ENCODE measurements at regions not wholly inside any gene's neighbourhood (a gene's known extent, or its start where the extent isn't known, plus 50 kb on each side); places are given as distances from the start of the nearest gene placed in this dataset.

- no peak overlapping the region for H3K4me3 ChIP-seq (ENCODE audit: low read length)
- H3K9me3 ChIP-seq (ENCODE audit: control insufficient read depth, low read length), result peaks cover 5% of the 10 kb centered on the region
- DNase-seq, result no peak
- H3K9ac ChIP-seq (ENCODE audit: extremely low read depth, low read length, poor library complexity, severe bottlenecking), result no peak overlapping the region
- H3K4me1 Mint-ChIP-seq, result peaks cover 51% of the 10 kb centered on the region
- H3K4me3 Mint-ChIP-seq, result no peak overlapping the region
- H3K9me3 Mint-ChIP-seq, result peaks cover 1% of the 10 kb centered on the region
- H3K27ac ChIP-seq (ENCODE audit: low read depth, low read length), result peak overlapping the region; percentile 18
- WGBS, 2 experiments (ENCODE audit: insufficient coverage in 1 of 2, insufficient read length in 1 of 2), result 96% methylated on average over 8 to 11 of the region's 12 CpGs
- H3K36me3 ChIP-seq (ENCODE audit: control insufficient read depth, insufficient read depth, low read length), result no peaks in the 10 kb centered on the region
- no peaks in the 10 kb centered on the region for H3K27me3 Mint-ChIP-seq (ENCODE audit: insufficient read depth)
- H3K27ac Mint-ChIP-seq, result no peak overlapping the region
- H3K4me1 ChIP-seq (ENCODE audit: control insufficient read depth, insufficient read depth, low read length), result peaks cover 25% of the 10 kb centered on the region
- peaks cover 5% of the 10 kb centered on the region for H3K36me3 Mint-ChIP-seq (ENCODE audit: low read depth)
- TF ChIP-seq CTCF (conservative IDR thresholded peaks at IDR 0.05), result no peak
- no peaks in the 10 kb centered on the region for H3K27me3 ChIP-seq (ENCODE audit: control insufficient read depth, insufficient read depth, low read length, poor library complexity, severe bottlenecking)
Measured at GRCh38 chr9:549455-549997, 292.0 kb upstream of the DMRT1 start.

GRCh38 chr9:550333-550732 lies 291.2 kb upstream of the DMRT1 start:
- Histone ChIP-seq H3K36me3 (ENCODE audit: control insufficient read depth, insufficient read depth, low read length) (no peaks in the 10 kb centered on the region), H3K27ac (ENCODE audit: low read depth, low read length) (no peak overlapping the region), H3K9me3 (ENCODE audit: control insufficient read depth, low read length) (peaks cover 5% of the 10 kb centered on the region), H3K27me3 (ENCODE audit: control insufficient read depth, insufficient read depth, low read length, poor library complexity, severe bottlenecking) (no peaks in the 10 kb centered on the region), H3K4me3 (ENCODE audit: low read length) (no peak overlapping the region), H3K9ac (ENCODE audit: extremely low read depth, low read length, poor library complexity, severe bottlenecking) (no peak overlapping the region), H3K4me1 (ENCODE audit: control insufficient read depth, insufficient read depth, low read length) (peaks cover 25% of the 10 kb centered on the region)
- peaks cover 45% of the 10 kb centered on the region for H3K4me1 Mint-ChIP-seq
- no peak overlapping the region for H3K4me3 Mint-ChIP-seq
- no peaks in the 10 kb centered on the region for H3K27me3 Mint-ChIP-seq (ENCODE audit: insufficient read depth)
- 66 to 95% methylated on average over 4 to 8 of the region's 8 CpGs for whole genome bisulfite sequencing, 2 experiments (ENCODE audit: insufficient coverage in 1 of 2, insufficient read length in 1 of 2)
- H3K27ac Mint-ChIP-seq, result peak overlapping the region; percentile 68
- DNase-seq, result peak; percentile 67
- peaks cover 5% of the 10 kb centered on the region for H3K36me3 Mint-ChIP-seq (ENCODE audit: low read depth)
- peak; percentile 43 for TF ChIP-seq CTCF (conservative IDR thresholded peaks at IDR 0.05)
- peaks cover 1% of the 10 kb centered on the region for H3K9me3 Mint-ChIP-seq

- Histone ChIP-seq H3K4me1 (ENCODE audit: control insufficient read depth, insufficient read depth, low read length) (peaks cover 22% of the 10 kb centered on the region), H3K9ac (ENCODE audit: extremely low read depth, low read length, poor library complexity, severe bottlenecking) (no peak overlapping the region), H3K36me3 (ENCODE audit: control insufficient read depth, insufficient read depth, low read length) (no peaks in the 10 kb centered on the region), H3K27me3 (ENCODE audit: control insufficient read depth, insufficient read depth, low read length, poor library complexity, severe bottlenecking) (no peaks in the 10 kb centered on the region), H3K4me3 (ENCODE audit: low read length) (no peak overlapping the region), H3K27ac (ENCODE audit: low read depth, low read length) (no peak overlapping the region), H3K9me3 (ENCODE audit: control insufficient read depth, low read length) (peaks cover 9% of the 10 kb centered on the region)
- no peak for DNase-seq
- Mint-ChIP-seq H3K27me3 (ENCODE audit: insufficient read depth) (no peaks in the 10 kb centered on the region), H3K9me3 (peaks cover 2% of the 10 kb centered on the region), H3K4me3 (no peak overlapping the region), H3K4me1 (peaks cover 40% of the 10 kb centered on the region), H3K36me3 (ENCODE audit: low read depth) (peaks cover 5% of the 10 kb centered on the region), H3K27ac (no peak overlapping the region)
- WGBS, 2 experiments (ENCODE audit: insufficient coverage in 1 of 2, insufficient read length in 1 of 2), result 94 to 95% methylated on average over 9 to 12 of the region's 12 CpGs
- TF ChIP-seq CTCF (conservative IDR thresholded peaks at IDR 0.05), result no peak
Measured at GRCh38 chr9:551986-552929, 289.2 kb upstream of the DMRT1 start.
